OCI-M1 (cell line): ENCODE measurements at regions not wholly inside any gene's neighbourhood (a gene's known extent, or its start where the extent isn't known, plus 50 kb on each side); places are given as distances from the start of the nearest gene placed in this dataset.

ENCODE experiments used
- DNase-seq: peaks from one replicate; lab custom pipeline; 2025; lab: John Stamatoyannopoulos, UW

- peak; percentile 61 for DNase-seq
Measured at GRCh38 chr9:79877943-79878602, 306.3 kb downstream of the TLE4 start.

- no peak for DNase-seq
Measured at GRCh38 chr9:79868567-79869189, 296.9 kb downstream of the TLE4 start.

GRCh38 chr9:79862921-79863890 lies 291.4 kb downstream of the TLE4 start:
- no peak for DNase-seq

DNA sequence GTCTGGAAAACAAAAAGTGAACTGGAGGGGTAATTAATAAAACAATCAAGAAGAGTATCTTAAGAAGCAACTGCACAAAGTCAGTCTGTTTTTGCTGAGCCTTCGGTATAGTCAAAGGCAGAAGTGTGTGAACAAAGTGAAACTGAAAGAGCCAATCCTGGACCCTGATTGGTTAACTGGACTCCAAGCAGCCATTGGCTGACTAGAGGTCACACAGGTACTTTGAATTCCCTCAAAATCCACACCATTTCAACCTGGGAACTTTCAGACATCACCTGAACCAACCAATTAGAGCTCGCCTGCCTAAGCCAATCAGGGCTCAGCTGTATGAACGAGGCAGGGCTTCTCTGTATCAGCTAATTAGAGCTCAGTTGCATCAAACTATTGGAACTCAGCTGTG lies 286.7 kb downstream of the TLE4 start:
- DNase-seq: peak; percentile 88

GRCh38 chr9:79857188-79857587 lies 285.4 kb downstream of the TLE4 start:
- DNase-seq: no peak

- DNase-seq: no peak
Measured at GRCh38 chr9:79847074-79847473, 275.3 kb downstream of the TLE4 start.

DNA sequence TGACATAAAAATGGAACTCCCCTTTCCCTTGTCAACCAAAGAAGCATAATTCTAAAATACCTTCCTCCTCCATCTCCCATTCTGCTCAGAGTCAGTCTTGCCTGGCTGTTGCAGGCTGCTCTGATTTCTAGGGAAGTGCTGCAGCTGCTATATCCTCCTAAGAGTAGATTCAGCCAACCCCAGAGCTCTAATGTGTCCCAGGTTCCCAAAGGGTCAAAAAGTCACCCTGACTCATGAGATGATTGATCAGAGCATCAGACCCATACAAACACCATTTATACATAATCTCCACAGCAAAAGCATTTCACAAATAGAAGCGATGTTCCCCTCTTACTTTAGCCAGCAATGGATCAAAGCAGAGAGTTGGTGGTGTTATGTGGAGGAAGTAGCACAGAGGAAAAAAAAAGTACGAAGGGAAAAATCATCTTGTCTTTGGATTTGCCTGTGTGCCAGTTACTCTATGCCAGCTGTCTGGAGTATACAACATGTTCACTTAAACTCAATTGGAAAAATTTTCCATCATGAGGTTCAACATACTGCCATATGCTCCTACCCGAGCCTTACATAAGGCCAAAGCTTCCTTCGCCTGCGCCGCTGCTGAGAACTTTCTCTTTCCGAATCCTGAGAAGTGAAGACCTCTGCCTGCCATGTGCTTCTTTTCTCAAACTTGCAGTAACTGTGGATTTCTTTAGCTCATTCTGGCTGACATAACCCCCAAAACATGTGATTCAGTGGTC lies 258.0 kb downstream of the TLE4 start:
- no peak for DNase-seq

DNA sequence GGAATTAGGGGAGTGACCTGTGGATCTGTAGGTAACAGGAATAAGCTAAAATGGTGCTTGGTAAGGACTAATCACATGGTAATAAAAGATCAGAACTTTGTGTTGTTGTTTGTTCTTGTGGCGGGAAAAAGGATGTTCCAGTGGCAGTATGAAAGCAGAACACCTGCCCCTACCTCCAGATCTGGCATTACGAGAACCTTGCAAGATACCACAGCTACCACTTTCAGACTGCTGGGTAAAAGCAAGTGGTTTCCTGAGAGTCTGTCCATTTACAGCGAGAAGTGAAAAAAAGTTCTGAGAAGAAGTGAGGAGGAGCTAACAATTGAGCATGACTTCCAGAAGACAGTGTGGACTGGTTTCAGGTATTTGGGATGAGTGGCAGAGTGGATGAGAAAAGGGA lies 252.5 kb downstream of the TLE4 start:
- no peak for DNase-seq

GRCh38 chr9:79817438-79818004 lies 245.8 kb downstream of the TLE4 start:
- DNase-seq: no peak

DNA sequence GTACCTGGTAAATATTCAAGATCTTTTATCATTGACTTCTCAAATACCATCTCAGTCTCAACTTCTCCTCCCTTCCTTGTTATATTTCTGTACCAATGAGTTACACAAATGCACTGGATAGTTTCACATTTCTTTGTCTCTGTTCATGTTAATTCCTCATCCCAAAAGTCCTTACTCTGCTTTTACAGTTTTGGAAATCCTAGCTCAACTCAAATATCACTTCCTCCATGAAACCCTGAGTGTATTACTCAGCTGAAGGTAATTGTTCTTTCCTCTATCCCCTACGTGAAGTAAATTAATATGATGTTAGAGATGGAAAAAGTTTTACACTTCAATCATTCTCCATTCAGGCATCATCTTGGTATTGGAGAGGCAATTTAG lies 241.5 kb downstream of the TLE4 start:
- DNase-seq: no peak

DNA sequence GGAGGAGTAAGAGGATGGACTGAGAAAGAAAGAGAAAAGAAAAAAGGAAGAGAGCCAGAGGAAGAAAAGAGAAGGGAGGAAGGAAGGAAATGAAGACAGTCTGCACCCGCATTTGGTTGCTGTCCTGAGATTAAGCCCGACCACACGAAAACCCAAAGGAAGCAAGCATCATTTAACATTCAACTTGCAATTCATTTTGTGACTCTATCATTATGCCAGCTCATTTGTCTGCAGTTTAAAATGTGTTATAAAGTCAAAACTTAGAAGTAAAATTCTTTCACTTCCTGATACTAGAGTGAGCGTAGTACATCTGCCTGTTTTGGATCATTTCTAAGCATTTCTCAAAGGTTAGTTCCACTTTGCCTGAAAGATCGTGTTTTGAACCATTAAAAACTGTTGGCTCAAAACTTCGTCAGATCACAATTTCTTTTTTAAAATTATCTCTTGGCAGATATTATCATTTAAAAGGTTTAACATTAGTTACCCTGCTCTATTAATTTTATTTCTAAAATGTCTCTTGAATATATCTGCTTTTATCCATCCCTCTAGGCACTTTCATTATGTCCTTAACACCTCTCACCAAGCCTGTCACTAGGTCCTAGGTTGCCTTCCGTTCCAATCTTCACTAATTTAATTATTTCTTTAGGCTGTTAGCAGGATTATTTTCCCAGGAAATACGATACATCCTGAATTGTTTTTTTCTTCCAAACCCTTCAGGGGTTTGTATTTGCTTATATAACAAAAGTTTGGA lies 240.9 kb downstream of the TLE4 start:
- peak; percentile 24 for DNase-seq

DNA sequence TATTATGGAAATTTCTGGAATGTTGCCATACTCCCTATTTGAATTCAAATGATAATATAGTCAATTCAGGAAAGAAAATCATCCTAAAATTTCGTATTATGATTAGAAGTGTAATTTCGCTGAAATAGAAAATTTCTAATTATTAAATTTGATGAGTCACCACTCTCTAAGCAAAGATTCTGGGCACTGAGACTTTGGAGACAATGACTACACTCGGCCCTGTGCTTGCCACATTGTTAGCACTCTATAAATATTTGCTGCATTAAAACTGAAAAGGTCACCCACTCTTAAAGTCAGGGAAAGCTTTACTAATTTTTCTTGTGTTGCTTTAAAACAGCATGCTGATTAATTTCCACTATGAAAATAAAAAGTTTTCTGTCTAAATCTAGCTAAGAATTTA lies 240.3 kb downstream of the TLE4 start:
- DNase-seq: no peak

- peak; percentile 10 for DNase-seq
Measured at GRCh38 chr9:79809931-79810330, 238.2 kb downstream of the TLE4 start.

DNA sequence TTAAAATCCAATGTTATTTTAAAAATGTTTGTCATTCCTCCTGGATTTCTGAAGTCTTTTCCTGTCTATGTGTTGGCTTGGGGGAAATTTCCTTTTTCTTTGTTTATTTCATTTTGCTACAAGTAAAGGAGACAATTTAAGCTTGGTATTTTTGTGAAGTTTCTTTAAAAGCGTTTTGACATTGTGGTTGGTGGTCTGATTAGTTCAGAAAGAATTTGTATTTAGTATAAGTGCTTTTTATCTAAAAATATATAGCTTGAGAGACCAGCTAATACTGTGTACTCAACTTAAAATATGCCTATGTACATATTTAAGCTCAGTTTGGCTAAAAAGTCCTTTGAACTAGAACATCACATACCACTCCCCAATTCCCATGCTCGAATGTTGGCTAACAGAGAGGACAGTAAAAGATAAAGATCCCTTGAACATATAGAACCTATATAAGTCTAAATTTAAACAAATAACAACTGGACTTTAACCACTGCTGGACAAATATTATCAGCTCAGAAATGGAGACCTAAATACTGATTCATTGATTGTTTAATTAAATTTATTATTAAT lies 237.6 kb downstream of the TLE4 start:
- no peak for DNase-seq

- DNase-seq: no peak
Measured at GRCh38 chr9:79807971-79808370, 236.2 kb downstream of the TLE4 start.

DNA sequence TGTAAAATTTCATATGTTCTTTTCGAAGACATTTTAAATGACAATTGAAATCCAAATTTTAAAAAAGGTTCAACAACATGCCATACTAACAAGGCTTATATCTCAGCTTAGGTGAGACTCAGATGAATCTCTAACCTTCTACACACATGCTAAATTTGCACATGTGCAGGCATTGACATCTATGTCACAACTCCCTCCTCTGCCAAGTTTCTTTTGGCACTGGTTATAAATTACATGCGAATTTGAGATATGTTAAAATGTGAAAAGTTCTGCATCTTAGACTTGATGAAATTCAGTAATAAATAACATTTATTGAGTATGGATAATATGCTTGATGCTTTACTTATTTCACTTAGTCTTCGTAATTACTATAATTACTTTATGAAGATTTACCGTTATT lies 234.3 kb downstream of the TLE4 start:
- no peak for DNase-seq

DNA sequence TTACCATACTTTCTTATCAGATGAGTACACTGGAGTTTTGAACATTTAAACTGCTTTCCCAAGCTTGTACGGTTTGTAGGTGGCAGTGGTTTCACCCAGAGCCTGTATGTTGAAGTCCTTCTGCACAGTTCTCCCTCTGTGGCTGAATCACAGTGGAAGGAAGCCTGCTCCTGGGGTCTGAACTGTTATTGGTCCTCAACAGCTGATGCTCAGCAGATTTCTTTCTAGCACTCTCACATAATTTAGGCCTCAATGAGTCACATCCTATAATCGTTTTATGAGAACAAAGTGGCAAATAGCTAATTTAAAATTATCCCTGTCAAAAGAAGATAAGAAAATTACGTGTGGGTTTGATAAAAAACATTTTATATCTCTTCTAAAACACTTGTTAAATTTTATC lies 229.7 kb downstream of the TLE4 start:
- no peak for DNase-seq

DNA sequence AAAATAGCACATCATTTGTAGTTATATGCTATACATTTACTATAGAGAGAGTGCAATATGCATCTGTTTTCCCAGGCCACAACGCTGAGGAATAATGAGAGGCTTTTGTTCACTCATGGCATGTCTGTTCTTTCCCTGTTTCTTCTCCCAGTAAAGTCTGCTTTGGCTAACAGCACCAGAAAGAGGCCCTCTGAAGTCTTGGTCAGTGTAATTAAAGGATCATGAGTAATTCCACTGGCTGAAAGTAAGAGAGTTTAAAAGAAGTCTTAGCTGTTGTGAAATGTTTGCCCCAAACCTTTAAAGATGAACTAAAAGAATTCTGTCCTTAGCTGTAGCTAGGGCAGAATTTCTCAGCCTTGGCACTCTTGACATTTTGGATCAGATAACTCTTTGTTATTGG lies 228.8 kb downstream of the TLE4 start:
- no peak for DNase-seq

DNA sequence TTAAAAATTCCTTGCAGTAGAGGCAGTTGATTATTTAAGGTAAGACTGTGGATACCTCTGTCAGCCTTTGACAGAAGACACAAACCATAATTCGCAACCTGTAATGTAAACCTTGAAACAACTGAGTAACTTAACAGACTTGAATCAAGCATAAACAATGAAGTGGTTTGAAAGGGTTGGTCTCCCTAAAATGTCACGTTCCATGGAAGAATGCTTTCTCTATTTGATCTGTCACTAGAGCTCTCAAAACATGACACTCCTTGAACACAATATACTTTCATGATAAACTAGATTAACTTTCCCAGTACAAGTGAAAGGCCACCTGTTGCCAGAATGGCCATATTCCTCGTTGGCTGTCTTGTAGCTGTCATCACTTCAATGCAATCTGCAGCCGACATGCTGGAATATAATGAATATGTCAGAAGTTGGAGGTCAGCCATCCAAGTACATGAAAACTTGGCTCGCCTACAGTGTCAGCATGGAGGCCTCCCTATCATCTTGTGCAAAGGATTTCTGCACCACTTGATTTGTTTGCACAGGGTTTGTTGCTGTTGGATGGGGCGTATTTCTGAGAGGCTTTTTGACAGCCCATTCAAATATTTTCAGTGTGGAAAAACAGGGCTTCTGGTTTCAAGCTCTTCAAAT lies 228.0 kb downstream of the TLE4 start:
- DNase-seq: no peak

DNA sequence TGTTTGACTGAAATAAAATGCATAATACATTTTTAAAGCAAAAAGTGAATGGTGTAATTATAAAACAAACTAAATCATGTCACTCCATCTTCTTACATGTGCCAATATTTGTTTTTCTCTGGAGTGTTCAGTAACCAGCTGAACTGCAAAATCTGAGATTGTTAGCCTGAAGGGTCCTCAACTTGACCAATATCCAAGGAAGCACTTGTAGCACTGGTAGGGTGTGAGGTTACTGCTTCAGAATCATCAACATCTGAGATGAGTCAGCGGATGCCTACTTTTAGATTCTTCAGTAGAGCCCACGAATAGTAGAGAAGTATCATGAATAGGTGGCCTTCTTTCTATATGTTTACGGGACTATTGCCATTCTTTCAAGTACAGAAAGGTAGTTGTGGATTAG lies 226.7 kb downstream of the TLE4 start:
- no peak for DNase-seq
